ENCODE measurements at regions not wholly inside any gene's neighbourhood (a gene's known extent, or its start where the extent isn't known, plus 50 kb on each side); places are given as distances from the start of the nearest gene placed in this dataset.

GRCh38 chr5:34533582-34534522 is 122.3 kb upstream of the RAI14 start:
- DNase-seq (ENCODE audit: low spot score) = no peak

GRCh38 chr5:34534523-34535103 is 121.5 kb upstream of the RAI14 start:
- DNase-seq (ENCODE audit: low spot score) = no peak

GRCh38 chr5:34535433-34535832 is 120.7 kb upstream of the RAI14 start:
- DNase-seq (ENCODE audit: low spot score) = no peak

GRCh38 chr5:34535944-34536623 is 120.0 kb upstream of the RAI14 start:
- no peak for DNase-seq (ENCODE audit: low spot score)

- DNase-seq (ENCODE audit: low spot score) = no peak
These were observed 119.4 kb upstream of the RAI14 start for GRCh38 chr5:34536699-34537098.

GRCh38 chr5:34538026-34538672 is 118.0 kb upstream of the RAI14 start:
- no peak for DNase-seq (ENCODE audit: low spot score)

- no peak for DNase-seq (ENCODE audit: low spot score)
These were observed 116.9 kb upstream of the RAI14 start for GRCh38 chr5:34539183-34539582.

GRCh38 chr5:34541067-34541466 is 115.1 kb upstream of the RAI14 start:
- no peak for DNase-seq (ENCODE audit: low spot score)

GRCh38 chr5:34542818-34543217 is 113.3 kb upstream of the RAI14 start:
- no peak for DNase-seq (ENCODE audit: low spot score)

GRCh38 chr5:34543687-34544086 is 112.4 kb upstream of the RAI14 start:
- DNase-seq (ENCODE audit: low spot score) = no peak

- DNase-seq (ENCODE audit: low spot score) = no peak
These were observed 111.7 kb upstream of the RAI14 start for GRCh38 chr5:34544403-34544802.

- no peak for DNase-seq (ENCODE audit: low spot score)
These were observed 111.0 kb upstream of the RAI14 start for GRCh38 chr5:34545164-34545563.

- no peak for DNase-seq (ENCODE audit: low spot score)
These were observed 110.5 kb upstream of the RAI14 start for GRCh38 chr5:34545626-34546025.

- DNase-seq (ENCODE audit: low spot score) = no peak
These were observed 108.6 kb upstream of the RAI14 start for GRCh38 chr5:34547300-34548085.

- DNase-seq (ENCODE audit: low spot score) = no peak
These were observed 108.1 kb upstream of the RAI14 start for GRCh38 chr5:34548086-34548403.

- DNase-seq (ENCODE audit: low spot score) = no peak
These were observed 105.9 kb upstream of the RAI14 start for GRCh38 chr5:34550247-34550646.

GRCh38 chr5:34550964-34551363 is 105.2 kb upstream of the RAI14 start:
- DNase-seq (ENCODE audit: low spot score) = no peak

GRCh38 chr5:34551911-34552433 is 104.2 kb upstream of the RAI14 start:
- no peak for DNase-seq (ENCODE audit: low spot score)

GRCh38 chr5:34552686-34553085 is 103.4 kb upstream of the RAI14 start:
- DNase-seq (ENCODE audit: low spot score) = no peak

GRCh38 chr5:34553581-34553980 is 102.5 kb upstream of the RAI14 start:
- no peak for DNase-seq (ENCODE audit: low spot score)

- DNase-seq (ENCODE audit: low spot score) = no peak
These were observed 101.5 kb upstream of the RAI14 start for GRCh38 chr5:34554641-34555040.
